ENCODE measurements at regions not wholly inside any gene's neighbourhood (a gene's known extent, or its start where the extent isn't known, plus 50 kb on each side); places are given as distances from the start of the nearest gene placed in this dataset.

GRCh38 chr2:220586980-220587530, 959.6 kb downstream of the SLC4A3 start:
- no peak overlapping the region for H2AFZ ChIP-seq (ENCODE audit: low read length)
- no peaks in the 10 kb centered on the region for H3K9me3 ChIP-seq (ENCODE audit: insufficient read depth, low read depth, low read length)
- no peaks in the 10 kb centered on the region for H3K4me1 ChIP-seq (ENCODE audit: insufficient read depth, low read length, poor library complexity, severe bottlenecking)
- no peak overlapping the region for H3K4me3 ChIP-seq (ENCODE audit: low read length, poor library complexity, severe bottlenecking)
- no peaks in the 10 kb centered on the region for H3K9me2 ChIP-seq (replicated peaks; ENCODE audit: low read depth, low read length)
- no peaks in the 10 kb centered on the region for H3F3A ChIP-seq (ENCODE audit: low read depth)
- no peak overlapping the region for H3K4me2 ChIP-seq (ENCODE audit: low read depth, low read length, poor library complexity, severe bottlenecking)
- H3K27me3 ChIP-seq (ENCODE audit: insufficient read depth, low read length, poor library complexity, severe bottlenecking): no peaks in the 10 kb centered on the region
- no peaks in the 10 kb centered on the region for H3K79me2 ChIP-seq (ENCODE audit: insufficient read depth, low read length)
- TF ChIP-seq CTCF (conservative IDR thresholded peaks at IDR 0.05; ENCODE audit: low read length) (no peak), EZH2phosphoT487 (IDR thresholded peaks at IDR 0.05; ENCODE audit: borderline replicate concordance) (no peak)
- H3K36me3 ChIP-seq (ENCODE audit: insufficient read depth, low read length): no peaks in the 10 kb centered on the region
- no peaks in the 10 kb centered on the region for H4K20me1 ChIP-seq (ENCODE audit: insufficient read depth, low read length, poor library complexity, severe bottlenecking)
- H3K9ac ChIP-seq (ENCODE audit: low read depth, low read length, poor library complexity, severe bottlenecking): no peak overlapping the region

DNA sequence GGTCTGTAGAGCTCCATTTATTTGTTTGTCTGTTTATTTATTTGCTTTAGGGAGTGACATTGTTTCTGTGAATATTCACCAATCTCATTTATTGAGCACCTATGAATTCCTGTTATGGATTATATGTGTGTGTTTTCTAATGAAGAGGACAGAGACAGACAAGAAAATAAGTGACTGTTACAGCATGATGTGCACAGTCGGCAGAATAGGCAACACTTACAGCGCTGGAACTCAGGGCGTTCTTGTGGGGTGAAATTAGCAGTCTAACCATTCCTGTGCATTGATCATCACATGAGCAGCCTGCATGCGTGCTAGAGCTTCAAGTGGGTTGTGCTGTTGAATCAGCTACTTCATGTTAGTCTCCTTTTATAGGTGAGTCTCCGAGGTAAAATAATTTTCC, 960.7 kb downstream of the SLC4A3 start:
- H3K9ac ChIP-seq (ENCODE audit: low read depth, low read length, poor library complexity, severe bottlenecking): no peak overlapping the region
- no peak for TF ChIP-seq CTCF (conservative IDR thresholded peaks at IDR 0.05; ENCODE audit: low read length)
- no peak for TF ChIP-seq EZH2phosphoT487 (IDR thresholded peaks at IDR 0.05; ENCODE audit: borderline replicate concordance)

GRCh38 chr2:220590476-220590875, 963.0 kb downstream of the SLC4A3 start:
- TF ChIP-seq CTCF (conservative IDR thresholded peaks at IDR 0.05; ENCODE audit: low read length): no peak

More for the DNA sequence above, 960.7 kb downstream of the SLC4A3 start:
- no peaks in the 10 kb centered on the region for H3F3A ChIP-seq (ENCODE audit: low read depth)
- no peaks in the 10 kb centered on the region for H4K20me1 ChIP-seq (ENCODE audit: insufficient read depth, low read length, poor library complexity, severe bottlenecking)
- no peaks in the 10 kb centered on the region for H3K27me3 ChIP-seq (ENCODE audit: insufficient read depth, low read length, poor library complexity, severe bottlenecking)
- H3K9me2 ChIP-seq (replicated peaks; ENCODE audit: low read depth, low read length): no peaks in the 10 kb centered on the region
- H3K4me3 ChIP-seq (ENCODE audit: low read length, poor library complexity, severe bottlenecking): no peak overlapping the region
- no peaks in the 10 kb centered on the region for H3K36me3 ChIP-seq (ENCODE audit: insufficient read depth, low read length)
- H2AFZ ChIP-seq (ENCODE audit: low read length): no peak overlapping the region
- H3K4me2 ChIP-seq (ENCODE audit: low read depth, low read length, poor library complexity, severe bottlenecking): no peak overlapping the region
- H3K4me1 ChIP-seq (ENCODE audit: insufficient read depth, low read length, poor library complexity, severe bottlenecking): no peaks in the 10 kb centered on the region
- no peaks in the 10 kb centered on the region for H3K9me3 ChIP-seq (ENCODE audit: insufficient read depth, low read depth, low read length)
- H3K79me2 ChIP-seq (ENCODE audit: insufficient read depth, low read length): no peaks in the 10 kb centered on the region

More at GRCh38 chr2:220590476-220590875, 963.0 kb downstream of the SLC4A3 start:
- no peaks in the 10 kb centered on the region for H3K79me2 ChIP-seq (ENCODE audit: insufficient read depth, low read length)
- H3K4me3 ChIP-seq (ENCODE audit: low read length, poor library complexity, severe bottlenecking): no peak overlapping the region
- no peaks in the 10 kb centered on the region for H3K9me3 ChIP-seq (ENCODE audit: insufficient read depth, low read depth, low read length)
- H3K9me2 ChIP-seq (replicated peaks; ENCODE audit: low read depth, low read length): no peaks in the 10 kb centered on the region
- no peaks in the 10 kb centered on the region for H3K27me3 ChIP-seq (ENCODE audit: insufficient read depth, low read length, poor library complexity, severe bottlenecking)
- no peaks in the 10 kb centered on the region for H4K20me1 ChIP-seq (ENCODE audit: insufficient read depth, low read length, poor library complexity, severe bottlenecking)
- H3K36me3 ChIP-seq (ENCODE audit: insufficient read depth, low read length): no peaks in the 10 kb centered on the region
- no peaks in the 10 kb centered on the region for H3F3A ChIP-seq (ENCODE audit: low read depth)
- H3K4me2 ChIP-seq (ENCODE audit: low read depth, low read length, poor library complexity, severe bottlenecking): no peak overlapping the region
- no peak overlapping the region for H3K9ac ChIP-seq (ENCODE audit: low read depth, low read length, poor library complexity, severe bottlenecking)
- H2AFZ ChIP-seq (ENCODE audit: low read length): no peak overlapping the region
- H3K4me1 ChIP-seq (ENCODE audit: insufficient read depth, low read length, poor library complexity, severe bottlenecking): no peaks in the 10 kb centered on the region

Data from Loucy (cell line).